NCI-H2107 treated with DMSO at 0.1 percent for 48 hours (cell line): ENCODE measurements at regions not wholly inside any gene's neighbourhood (a gene's known extent, or its start where the extent isn't known, plus 50 kb on each side); places are given as distances from the start of the nearest gene placed in this dataset.
"Not testable (repeated sequence)": the region's sequence is repeated elsewhere in the genome, so short reads cannot be mapped to it uniquely, and the experiment has no call there.

Experiments
- DNase-seq: peaks from one replicate; lab custom pipeline; 2025; ENCODE audit not compliant: unreplicated experiment; lab: John Stamatoyannopoulos, UW

- peak; percentile 34 for DNase-seq
Observed at GRCh38 chrX:118254611-118255010, 91.3 kb upstream of the WDR44 start.

DNA sequence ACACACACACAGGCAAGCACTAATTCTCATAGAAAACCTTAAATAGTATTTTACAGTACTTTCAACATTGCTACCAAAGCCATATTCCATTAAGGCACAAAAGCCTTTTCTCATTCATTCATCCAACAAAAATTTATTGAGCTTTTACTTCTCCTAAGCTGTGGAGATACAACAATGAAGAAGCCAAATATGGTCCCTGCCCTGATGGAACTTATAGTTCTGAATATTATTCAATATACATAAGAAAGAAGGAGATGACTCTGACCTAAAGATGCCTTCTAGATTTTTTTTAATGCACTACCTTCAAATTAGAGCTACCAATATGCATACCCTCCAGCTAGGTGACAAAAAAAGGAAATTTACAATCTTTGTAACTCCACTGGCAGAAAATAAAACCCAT, 90.0 kb upstream of the WDR44 start:
- no peak for DNase-seq

- no peak for DNase-seq
Observed at GRCh38 chrX:118257781-118258180, 88.1 kb upstream of the WDR44 start.

DNA sequence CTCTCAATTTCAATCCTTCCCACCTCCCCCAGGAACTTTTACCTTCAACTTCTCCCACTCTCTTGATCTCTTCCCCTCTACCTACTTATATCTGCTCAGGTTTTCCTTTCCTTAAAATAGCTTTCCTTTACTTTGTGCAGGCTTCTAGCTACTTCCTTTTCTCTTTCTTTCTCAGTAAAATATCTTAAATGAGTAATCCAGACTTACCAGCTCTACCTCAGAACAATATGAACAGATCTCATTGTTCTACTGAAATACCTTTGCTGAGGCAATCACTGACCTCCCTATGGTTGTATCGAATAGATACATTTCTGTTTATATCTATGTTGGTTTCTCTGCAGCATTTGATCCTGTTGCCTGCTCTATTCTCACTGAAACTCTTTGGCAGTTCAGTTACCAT, 86.7 kb upstream of the WDR44 start:
- no peak for DNase-seq

- DNase-seq, result no peak
Observed at GRCh38 chrX:118261151-118261550, 84.8 kb upstream of the WDR44 start.

DNA sequence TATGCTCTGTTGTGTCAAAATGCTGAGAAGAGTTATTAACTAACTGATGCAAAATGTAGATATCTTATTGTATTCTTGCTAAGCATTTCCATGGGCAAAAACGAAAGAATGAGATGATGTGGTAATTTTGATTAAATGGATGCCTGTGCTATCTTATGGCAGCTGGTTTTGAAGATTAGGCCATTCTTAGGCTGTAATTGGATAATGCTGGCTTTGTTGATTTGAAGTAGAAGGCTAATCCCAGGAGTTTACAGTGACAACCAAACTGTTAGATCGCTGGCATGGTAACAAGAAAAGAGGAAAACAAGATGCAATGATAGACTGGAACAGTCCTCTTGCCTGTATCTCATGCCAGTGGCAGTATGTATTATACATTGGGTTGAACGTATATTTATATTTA, 74.1 kb upstream of the WDR44 start:
- peak; percentile 27 for DNase-seq

GRCh38 chrX:118272242-118272641, 73.7 kb upstream of the WDR44 start:
- DNase-seq, result no peak

DNA sequence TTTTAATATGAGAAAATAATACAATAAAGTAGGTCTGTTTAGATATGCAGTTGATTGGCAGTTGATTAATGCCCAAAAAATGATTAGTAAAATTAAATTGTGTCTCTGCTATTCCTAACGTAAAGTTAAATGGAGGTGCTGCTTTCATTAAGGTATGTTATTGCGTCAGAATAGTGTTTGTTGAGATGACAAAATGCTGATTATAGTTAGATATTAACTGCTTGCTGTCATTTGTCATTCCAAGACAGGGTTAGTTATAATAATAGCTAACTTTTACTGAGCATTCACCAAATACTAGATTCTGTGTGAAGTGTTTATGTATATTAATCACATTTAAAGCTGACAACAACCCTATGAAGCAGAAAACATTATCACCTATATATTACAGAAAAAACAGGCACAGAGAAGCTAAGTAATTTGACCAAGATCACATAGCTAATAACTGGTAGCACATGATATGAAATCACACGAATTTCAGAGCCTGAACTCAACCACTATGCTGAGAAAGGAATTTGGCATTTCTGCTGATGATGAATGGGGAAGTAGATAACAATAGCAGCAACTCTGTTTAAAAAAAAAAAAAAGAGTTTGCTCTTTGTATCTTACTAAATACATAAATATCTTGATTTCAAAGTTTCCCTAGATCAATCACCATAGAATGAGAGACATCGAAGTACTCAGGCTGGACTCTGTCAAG, 59.7 kb upstream of the WDR44 start:
- DNase-seq, result no peak

- DNase-seq, result not testable (repeated sequence)
Observed at GRCh38 chrX:118295818-118296217, 50.1 kb upstream of the WDR44 start.
